ENCODE measurements at regions not wholly inside any gene's neighbourhood (a gene's known extent, or its start where the extent isn't known, plus 50 kb on each side); places are given as distances from the start of the nearest gene placed in this dataset.

DNA sequence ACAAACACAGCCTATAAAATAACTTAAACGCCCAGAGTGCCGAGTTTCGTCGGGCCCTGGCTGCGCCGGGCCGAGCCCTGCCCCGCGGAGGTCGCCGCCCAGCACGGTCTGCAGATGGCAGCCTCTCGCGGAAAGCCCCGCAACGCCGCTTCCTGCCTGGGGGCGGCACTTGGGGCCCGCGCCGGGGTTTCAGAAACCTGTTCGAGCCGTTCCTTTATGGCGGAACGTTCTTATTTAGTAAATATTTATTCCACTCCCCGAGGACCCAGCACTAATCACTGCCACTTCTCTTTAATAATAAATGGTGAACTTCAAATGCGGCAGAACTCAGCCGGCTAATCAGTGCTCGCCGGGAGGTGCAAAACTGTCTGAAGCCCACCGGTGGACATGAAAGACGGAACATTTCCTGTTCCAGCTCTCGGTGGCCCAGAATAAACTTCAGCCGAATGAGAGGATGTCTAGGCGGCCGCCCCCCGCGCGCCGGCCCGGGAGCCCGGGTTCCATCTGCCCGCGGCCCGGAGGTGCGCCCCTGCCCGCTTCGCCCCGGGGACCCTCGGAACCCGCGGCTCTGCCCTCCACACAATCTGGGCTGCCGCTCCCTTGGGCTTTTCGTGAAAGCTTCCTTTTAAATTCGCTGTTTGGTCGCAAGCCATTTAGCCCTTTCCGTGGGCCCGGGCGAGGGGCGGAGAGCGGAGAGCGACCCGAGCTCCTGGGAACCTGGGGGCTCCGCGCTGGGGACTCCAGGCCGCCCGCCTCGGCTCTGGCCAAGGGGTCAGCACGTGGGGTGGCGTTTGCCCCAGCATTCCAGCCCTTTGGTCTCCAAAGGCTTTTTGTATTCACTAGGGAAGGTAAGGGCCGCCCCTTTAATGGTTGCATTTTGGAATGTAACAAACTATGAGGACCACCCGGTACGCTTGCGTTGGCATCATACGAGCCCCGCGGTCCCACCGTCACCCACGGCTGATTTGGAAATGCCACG is 110.8 kb upstream of the ATP11B start:
- ChIA-PET CTCF (interaction anchor here (1.3 to 6.2 kb wide), 13 partner anchors 31 to 1472 kb away, joined by 4 to 63 read pairs (median 8); partner anchors contain the start of gene SOX2), POLR2A (no interaction called here)
- no peak for TF ChIP-seq POLR2A (IDR thresholded peaks at IDR 0.05; ENCODE audit: low read depth, low read length)
- peak in 1 of 2 donors; percentile 42 for TF ChIP-seq CTCF (IDR thresholded peaks at IDR 0.05; ENCODE audit: extremely low read depth in 1 of 2, insufficient read depth in 1 of 2, low read depth in 1 of 2, low read length in 2 of 2)
- no peak for TF ChIP-seq JUN (IDR thresholded peaks at IDR 0.05; ENCODE audit: borderline replicate concordance, insufficient read depth, insufficient read length, low read depth)
- Histone ChIP-seq H4K20me1 (replicated peaks; ENCODE audit: control insufficient read depth, extremely low read depth, insufficient read depth, low read length) (no peaks in the 10 kb centered on the region), H3K4me3 (replicated peaks in 1 of 3; ENCODE audit: insufficient read depth in 1 of 3, low read depth in 1 of 3, low read length in 3 of 3) (peak overlapping the region; percentile 48 to 80 (median 77)), H3K4me1 (ENCODE audit: control insufficient read depth, extremely low read depth, insufficient read depth, low read length) (peaks cover 10% of the 10 kb centered on the region), H3K79me2 (ENCODE audit: control insufficient read depth, insufficient read depth, low read length) (no peaks in the 10 kb centered on the region), H3K4me2 (ENCODE audit: insufficient read depth, low read length) (peak overlapping the region; percentile 88), H3K36me3 (ENCODE audit: control insufficient read depth in 2 of 2, extremely low read depth in 1 of 2, insufficient read depth in 2 of 2, low read length in 2 of 2) (no peaks in the 10 kb centered on the region), H3K27ac (ENCODE audit: insufficient read depth, low read depth, low read length) (no peak overlapping the region), H3K9me3 (replicated peaks; ENCODE audit: control insufficient read depth, insufficient read depth, low read length) (no peaks in the 10 kb centered on the region), H3K9ac (replicated peaks; ENCODE audit: extremely low read depth, insufficient read depth, low read length) (peak overlapping the region; percentile 66), H3K9me1 (replicated peaks; ENCODE audit: control insufficient read depth, extremely low read depth, insufficient read depth, low read length) (no peaks in the 10 kb centered on the region), H2AFZ (ENCODE audit: low read depth, low read length) (peak overlapping the region; percentile 97), H3K27me3 (ENCODE audit: control insufficient read depth in 2 of 2, insufficient read depth in 2 of 2, low read length in 2 of 2) (peaks cover 4 to 6% of the 10 kb centered on the region in 2 experiments)
- DNase-seq (ENCODE audit: low read depth, low spot score) (peak; percentile 45), FAIRE-seq (no peak)
- dilution Hi-C loops (cut with MboI; ENCODE audit: extremely low pct_ligation_motif_present, low sequenced_read_pairs) (no loop called here), intact Hi-C loops (cut with micrococcal nuclease) (loop anchor here (1.0 to 10.0 kb wide), 11 partner anchors 190 to 1880 kb away; no protein-coding TSS in a partner anchor)
- BruUV-seq (replicated peaks): no TSS peak

- CTCF ChIA-PET: interaction anchor here (0.5 to 6.2 kb wide), 27 partner anchors 9 to 1879 kb away, joined by 3 to 63 read pairs (median 5); partner anchors contain the start of gene SOX2
Observed at GRCh38 chr3:182683453-182683852, 109.9 kb upstream of the ATP11B start.

More at GRCh38 chr3:182683453-182683852, 109.9 kb upstream of the ATP11B start:
- POLR2A ChIA-PET: no interaction called here
- Histone ChIP-seq H3K4me2 (ENCODE audit: insufficient read depth, low read length) (peak overlapping the region; percentile 88), H3K36me3 (ENCODE audit: control insufficient read depth in 2 of 2, extremely low read depth in 1 of 2, insufficient read depth in 2 of 2, low read length in 2 of 2) (no peaks in the 10 kb centered on the region), H3K27me3 (ENCODE audit: control insufficient read depth in 2 of 2, insufficient read depth in 2 of 2, low read length in 2 of 2) (peaks cover 0 to 6% of the 10 kb centered on the region in 2 experiments), H3K27ac (ENCODE audit: insufficient read depth, low read depth, low read length) (no peak overlapping the region), H3K4me3 (replicated peaks in 1 of 3; ENCODE audit: insufficient read depth in 1 of 3, low read depth in 1 of 3, low read length in 3 of 3) (peak overlapping the region in 1 of 3 experiments; percentile 80), H3K9me1 (replicated peaks; ENCODE audit: control insufficient read depth, extremely low read depth, insufficient read depth, low read length) (no peaks in the 10 kb centered on the region), H2AFZ (ENCODE audit: low read depth, low read length) (peak overlapping the region; percentile 97), H4K20me1 (replicated peaks; ENCODE audit: control insufficient read depth, extremely low read depth, insufficient read depth, low read length) (no peaks in the 10 kb centered on the region), H3K4me1 (ENCODE audit: control insufficient read depth, extremely low read depth, insufficient read depth, low read length) (peaks cover 10% of the 10 kb centered on the region), H3K9ac (replicated peaks; ENCODE audit: extremely low read depth, insufficient read depth, low read length) (no peak overlapping the region), H3K9me3 (replicated peaks; ENCODE audit: control insufficient read depth, insufficient read depth, low read length) (no peaks in the 10 kb centered on the region), H3K79me2 (ENCODE audit: control insufficient read depth, insufficient read depth, low read length) (no peaks in the 10 kb centered on the region)
- dilution Hi-C loops (cut with MboI; ENCODE audit: extremely low pct_ligation_motif_present, low sequenced_read_pairs) (no loop called here), intact Hi-C loops (cut with micrococcal nuclease) (loop anchor here (1.0 to 10.0 kb wide), 11 partner anchors 191 to 1881 kb away; no protein-coding TSS in a partner anchor)
- TF ChIP-seq CTCF (IDR thresholded peaks at IDR 0.05; ENCODE audit: extremely low read depth in 1 of 2, insufficient read depth in 1 of 2, low read depth in 1 of 2, low read length in 2 of 2): peak; percentile 76 to 91
- no peak for TF ChIP-seq GATA2 (IDR thresholded peaks at IDR 0.05; ENCODE audit: insufficient read depth, insufficient read length, low read depth, low read length)
- BruUV-seq (replicated peaks): no TSS peak
- DNase-seq (ENCODE audit: low read depth, low spot score) (peak; percentile 84), FAIRE-seq (peak; percentile 82)
